ENCODE measurements at regions not wholly inside any gene's neighbourhood (a gene's known extent, or its start where the extent isn't known, plus 50 kb on each side); places are given as distances from the start of the nearest gene placed in this dataset.

GRCh38 chr3:107436029-107436428, 58.8 kb downstream of the CCDC54 start:
- Histone ChIP-seq H4K91ac (ENCODE audit: low read depth, low read length, poor library complexity) (no peak overlapping the region), H2BK5ac (ENCODE audit: low read length) (no peak overlapping the region), H3K23ac (ENCODE audit: low read depth, low read length, poor library complexity) (no peak overlapping the region), H3K4ac (ENCODE audit: low read length) (no peak overlapping the region), H3K27me3 (ENCODE audit: control insufficient read depth in 3 of 3, insufficient read depth in 3 of 3, low read depth in 1 of 3, low read length in 3 of 3) (peaks cover 0 to 9% (median 0%) of the 10 kb centered on the region in 3 experiments), H3K4me1 (ENCODE audit: control insufficient read depth in 2 of 2, insufficient read depth in 1 of 2, low read depth in 1 of 2, low read length in 2 of 2) (no peaks in the 10 kb centered on the region), H2AK5ac (ENCODE audit: low read depth, low read length) (no peak overlapping the region), H2BK120ac (ENCODE audit: low read depth, low read length) (no peak overlapping the region), H3K9ac (ENCODE audit: low read depth, low read length, poor library complexity) (no peak overlapping the region), H3K79me1 (ENCODE audit: low read depth, low read length) (no peaks in the 10 kb centered on the region), H3K4me3 (ENCODE audit: low read length in 2 of 2) (no peak overlapping the region), H4K8ac (ENCODE audit: low read depth, low read length) (no peak overlapping the region), H3K27ac (replicated peaks; ENCODE audit: low read length) (no peak overlapping the region), H3K9me3 (replicated peaks in 1 of 2; ENCODE audit: control insufficient read depth in 2 of 2, insufficient read depth in 1 of 2, low read depth in 1 of 2, low read length in 2 of 2) (no peaks in the 10 kb centered on the region), H3K36me3 (replicated peaks in 1 of 2; ENCODE audit: control insufficient read depth in 2 of 2, insufficient read depth in 2 of 2, low read length in 2 of 2) (no peaks in the 10 kb centered on the region), H3K4me2 (ENCODE audit: insufficient read depth, low read length, poor library complexity, severe bottlenecking) (no peak overlapping the region), H2BK15ac (ENCODE audit: low read length) (no peak overlapping the region), H3K18ac (ENCODE audit: low read length) (no peak overlapping the region), H2AFZ (ENCODE audit: low read length) (no peak overlapping the region), H3K14ac (ENCODE audit: low read length) (no peak overlapping the region), H2BK12ac (ENCODE audit: low read length) (no peak overlapping the region)
- DNase-seq (ENCODE audit: low spot score): no peak

DNA sequence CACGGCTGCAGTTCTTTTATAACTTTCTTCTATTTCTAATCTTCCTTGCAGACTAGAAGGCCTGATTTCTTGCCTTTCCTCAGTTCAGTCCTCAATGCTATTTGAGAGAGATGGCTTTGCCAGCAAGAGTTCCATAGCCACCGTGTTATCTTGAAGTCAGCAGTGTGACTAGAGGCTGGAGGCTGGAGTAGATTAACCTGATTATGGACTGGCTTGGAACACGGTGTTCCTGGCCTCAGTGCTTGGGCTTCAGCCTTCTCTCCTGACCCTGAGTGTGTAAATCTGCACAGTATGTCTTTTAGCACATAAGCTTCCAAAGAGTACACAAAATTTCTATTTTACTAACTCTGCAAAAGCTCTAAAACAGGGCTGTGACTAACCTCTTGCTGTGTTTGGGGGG, 61.4 kb downstream of the CCDC54 start:
- H2AK5ac ChIP-seq (ENCODE audit: low read depth, low read length): no peak overlapping the region
- no peak for DNase-seq (ENCODE audit: low spot score)
- no peak overlapping the region for H4K8ac ChIP-seq (ENCODE audit: low read depth, low read length)
- no peak overlapping the region for H3K23ac ChIP-seq (ENCODE audit: low read depth, low read length, poor library complexity)
- H3K4ac ChIP-seq (ENCODE audit: low read length): no peak overlapping the region
- H3K4me3 ChIP-seq (ENCODE audit: low read length in 2 of 2): no peak overlapping the region
- H4K91ac ChIP-seq (ENCODE audit: low read depth, low read length, poor library complexity): no peak overlapping the region
- H3K27ac ChIP-seq (replicated peaks; ENCODE audit: low read length): no peak overlapping the region
- no peaks in the 10 kb centered on the region for H3K36me3 ChIP-seq (replicated peaks in 1 of 2; ENCODE audit: control insufficient read depth in 2 of 2, insufficient read depth in 2 of 2, low read length in 2 of 2)
- H3K79me1 ChIP-seq (ENCODE audit: low read depth, low read length): no peaks in the 10 kb centered on the region
- H3K9me3 ChIP-seq (replicated peaks in 1 of 2; ENCODE audit: control insufficient read depth in 2 of 2, insufficient read depth in 1 of 2, low read depth in 1 of 2, low read length in 2 of 2): no peaks in the 10 kb centered on the region
- H3K9ac ChIP-seq (ENCODE audit: low read depth, low read length, poor library complexity): no peak overlapping the region
- H2BK120ac ChIP-seq (ENCODE audit: low read depth, low read length): no peak overlapping the region
- H3K14ac ChIP-seq (ENCODE audit: low read length): no peak overlapping the region
- H3K4me1 ChIP-seq (ENCODE audit: control insufficient read depth in 2 of 2, insufficient read depth in 1 of 2, low read depth in 1 of 2, low read length in 2 of 2): no peaks in the 10 kb centered on the region
- H2BK12ac ChIP-seq (ENCODE audit: low read length): no peak overlapping the region
- no peak overlapping the region for H2BK5ac ChIP-seq (ENCODE audit: low read length)
- no peak overlapping the region for H3K18ac ChIP-seq (ENCODE audit: low read length)
- no peak overlapping the region for H2BK15ac ChIP-seq (ENCODE audit: low read length)
- no peak overlapping the region for H3K4me2 ChIP-seq (ENCODE audit: insufficient read depth, low read length, poor library complexity, severe bottlenecking)
- no peaks in the 10 kb centered on the region for H3K27me3 ChIP-seq (ENCODE audit: control insufficient read depth in 3 of 3, insufficient read depth in 3 of 3, low read depth in 1 of 3, low read length in 3 of 3)
- H2AFZ ChIP-seq (ENCODE audit: low read length): no peak overlapping the region
- no CpG with 5 or more reads among the region's 3 CpGs for WGBS, 2 donors (ENCODE audit: extremely low coverage in 2 of 2, insufficient read length in 2 of 2, insufficient replicate concordance in 1 of 2)

DNA sequence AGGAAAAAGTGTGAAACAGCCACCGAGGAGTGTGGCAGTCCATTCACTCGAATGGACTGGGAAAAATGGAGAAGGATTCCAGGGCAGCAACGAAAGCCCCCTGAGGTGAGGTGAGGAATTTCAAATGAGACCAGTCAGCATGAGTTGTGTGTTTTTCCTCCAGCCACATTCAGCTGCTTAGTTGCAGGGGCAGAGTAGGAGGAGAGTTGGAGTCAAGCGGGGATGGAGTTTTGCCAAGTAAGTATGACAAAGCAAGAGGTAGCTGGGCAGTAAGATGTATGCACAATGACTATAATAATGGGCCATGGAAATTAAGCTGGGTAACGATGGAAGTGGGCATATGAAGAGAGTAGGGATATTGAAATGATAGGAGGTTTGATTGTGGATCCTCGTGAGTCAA, 64.4 kb downstream of the CCDC54 start:
- H3K36me3 ChIP-seq (replicated peaks in 1 of 2; ENCODE audit: control insufficient read depth in 2 of 2, insufficient read depth in 2 of 2, low read length in 2 of 2): no peaks in the 10 kb centered on the region
- no peaks in the 10 kb centered on the region for H3K27me3 ChIP-seq (ENCODE audit: control insufficient read depth in 3 of 3, insufficient read depth in 3 of 3, low read depth in 1 of 3, low read length in 3 of 3)
- H2BK15ac ChIP-seq (ENCODE audit: low read length): no peak overlapping the region

DNA sequence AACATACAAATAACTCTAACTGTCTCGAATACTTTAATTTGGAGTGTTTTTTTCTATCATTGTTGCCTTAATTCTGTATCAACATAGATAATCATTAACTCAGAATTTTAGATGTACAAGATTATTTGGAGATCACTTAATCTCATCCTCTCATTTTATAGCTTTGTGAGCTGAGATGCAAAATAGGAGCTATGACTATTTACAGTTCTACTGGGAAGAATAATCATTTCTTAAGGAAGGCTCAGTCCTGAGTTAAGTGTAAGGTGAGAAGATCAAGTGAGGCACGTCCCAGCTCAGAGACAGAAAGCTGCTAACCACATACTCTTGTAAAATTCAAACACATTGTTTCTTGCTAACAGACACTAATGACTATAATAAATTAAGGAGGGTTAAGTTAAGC, 66.2 kb downstream of the CCDC54 start:
- Histone ChIP-seq H3K79me1 (ENCODE audit: low read depth, low read length) (no peaks in the 10 kb centered on the region), H3K18ac (ENCODE audit: low read length) (no peak overlapping the region), H3K4me2 (ENCODE audit: insufficient read depth, low read length, poor library complexity, severe bottlenecking) (no peak overlapping the region), H3K27ac (replicated peaks; ENCODE audit: low read length) (no peak overlapping the region), H2BK15ac (ENCODE audit: low read length) (no peak overlapping the region), H3K4ac (ENCODE audit: low read length) (no peak overlapping the region), H4K8ac (ENCODE audit: low read depth, low read length) (no peak overlapping the region), H3K36me3 (replicated peaks in 1 of 2; ENCODE audit: control insufficient read depth in 2 of 2, insufficient read depth in 2 of 2, low read length in 2 of 2) (no peaks in the 10 kb centered on the region), H3K27me3 (ENCODE audit: control insufficient read depth in 3 of 3, insufficient read depth in 3 of 3, low read depth in 1 of 3, low read length in 3 of 3) (no peaks in the 10 kb centered on the region), H2AK5ac (ENCODE audit: low read depth, low read length) (no peak overlapping the region), H2BK5ac (ENCODE audit: low read length) (no peak overlapping the region), H4K91ac (ENCODE audit: low read depth, low read length, poor library complexity) (no peak overlapping the region), H2BK12ac (ENCODE audit: low read length) (no peak overlapping the region), H3K14ac (ENCODE audit: low read length) (no peak overlapping the region), H2AFZ (ENCODE audit: low read length) (no peak overlapping the region), H3K9ac (ENCODE audit: low read depth, low read length, poor library complexity) (no peak overlapping the region), H3K4me3 (ENCODE audit: low read length in 2 of 2) (no peak overlapping the region), H3K23ac (ENCODE audit: low read depth, low read length, poor library complexity) (no peak overlapping the region), H2BK120ac (ENCODE audit: low read depth, low read length) (no peak overlapping the region), H3K9me3 (replicated peaks in 1 of 2; ENCODE audit: control insufficient read depth in 2 of 2, insufficient read depth in 1 of 2, low read depth in 1 of 2, low read length in 2 of 2) (no peaks in the 10 kb centered on the region), H3K4me1 (ENCODE audit: control insufficient read depth in 2 of 2, insufficient read depth in 1 of 2, low read depth in 1 of 2, low read length in 2 of 2) (no peaks in the 10 kb centered on the region)
- no peak for DNase-seq (ENCODE audit: low spot score)
- no CpG with 5 or more reads among the region's 2 CpGs for WGBS, 2 donors (ENCODE audit: extremely low coverage in 2 of 2, insufficient read length in 2 of 2, insufficient replicate concordance in 1 of 2)

More for the DNA sequence above, 64.4 kb downstream of the CCDC54 start:
- Histone ChIP-seq H2BK120ac (ENCODE audit: low read depth, low read length) (no peak overlapping the region), H4K91ac (ENCODE audit: low read depth, low read length, poor library complexity) (no peak overlapping the region), H2AFZ (ENCODE audit: low read length) (no peak overlapping the region), H2AK5ac (ENCODE audit: low read depth, low read length) (no peak overlapping the region), H3K9ac (ENCODE audit: low read depth, low read length, poor library complexity) (no peak overlapping the region), H3K18ac (ENCODE audit: low read length) (no peak overlapping the region), H3K4ac (ENCODE audit: low read length) (no peak overlapping the region), H3K14ac (ENCODE audit: low read length) (no peak overlapping the region), H3K4me3 (ENCODE audit: low read length in 2 of 2) (no peak overlapping the region), H3K23ac (ENCODE audit: low read depth, low read length, poor library complexity) (no peak overlapping the region), H3K9me3 (replicated peaks in 1 of 2; ENCODE audit: control insufficient read depth in 2 of 2, insufficient read depth in 1 of 2, low read depth in 1 of 2, low read length in 2 of 2) (no peaks in the 10 kb centered on the region), H2BK5ac (ENCODE audit: low read length) (no peak overlapping the region), H4K8ac (ENCODE audit: low read depth, low read length) (no peak overlapping the region), H3K79me1 (ENCODE audit: low read depth, low read length) (no peaks in the 10 kb centered on the region), H3K27ac (replicated peaks; ENCODE audit: low read length) (no peak overlapping the region), H3K4me1 (ENCODE audit: control insufficient read depth in 2 of 2, insufficient read depth in 1 of 2, low read depth in 1 of 2, low read length in 2 of 2) (no peaks in the 10 kb centered on the region), H3K4me2 (ENCODE audit: insufficient read depth, low read length, poor library complexity, severe bottlenecking) (no peak overlapping the region), H2BK12ac (ENCODE audit: low read length) (no peak overlapping the region)
- no peak for DNase-seq (ENCODE audit: low spot score)
- WGBS, 2 donors (ENCODE audit: extremely low coverage in 2 of 2, insufficient read length in 2 of 2, insufficient replicate concordance in 1 of 2): 100% methylated on average over 1 to 2 of the region's 6 CpGs
